ENCODE measurements at regions not wholly inside any gene's neighbourhood (a gene's known extent, or its start where the extent isn't known, plus 50 kb on each side); places are given as distances from the start of the nearest gene placed in this dataset.

DNA sequence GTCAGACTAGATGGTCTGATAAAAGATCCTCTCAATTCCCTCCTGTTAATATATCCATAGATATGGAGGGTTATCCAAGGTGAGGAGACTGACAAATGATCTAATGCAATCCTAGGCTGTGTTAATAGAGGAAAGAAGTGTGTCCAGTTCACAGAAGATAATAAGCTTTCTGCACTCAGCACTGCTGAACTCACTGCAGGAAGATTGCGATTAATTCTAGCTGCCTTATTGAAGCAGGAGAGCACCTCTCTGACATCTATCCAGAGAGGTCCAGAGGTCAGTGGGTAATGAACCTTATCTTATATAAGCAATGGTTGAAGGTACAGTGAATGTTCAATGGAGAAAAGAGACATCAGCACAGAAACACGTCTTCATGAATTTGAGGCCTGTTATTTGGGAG is 75.9 kb upstream of the SLC10A2 start (continued):
- no peak for TF ChIP-seq REST (IDR thresholded peaks at IDR 0.05; ENCODE audit: unreplicated experiment)

DNA sequence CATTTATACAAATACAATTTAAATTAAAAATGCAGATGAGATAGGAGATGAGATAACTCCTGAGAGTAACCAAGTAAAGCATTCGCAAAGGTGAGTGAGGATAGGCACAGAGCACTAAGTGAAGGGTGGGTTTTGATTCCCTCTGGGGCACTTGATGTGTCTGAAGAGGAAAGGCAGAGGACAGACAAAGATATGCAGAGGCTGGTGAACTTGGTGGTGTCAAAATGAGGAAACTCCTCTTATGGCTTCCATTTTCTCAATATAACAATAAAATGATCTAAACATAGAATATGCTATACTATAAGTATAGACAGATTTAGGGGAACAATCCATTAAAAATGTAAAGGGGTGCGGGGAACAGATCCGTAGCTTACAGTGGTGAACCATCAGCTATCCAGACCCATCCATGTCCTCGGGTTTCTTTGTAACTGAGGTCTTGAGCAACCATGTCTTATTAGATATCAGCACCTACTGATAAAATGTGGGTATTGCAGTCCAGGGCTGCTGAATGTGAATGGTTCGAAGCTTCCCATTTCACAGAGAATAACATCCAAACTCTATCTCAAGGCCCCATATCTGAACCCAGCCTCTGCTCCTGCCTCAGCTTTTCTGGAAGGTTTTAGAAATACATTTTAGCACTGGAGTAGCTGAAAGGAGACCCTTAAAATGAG is 73.9 kb upstream of the SLC10A2 start:
- Histone ChIP-seq H3K36me3 (ENCODE audit: insufficient read depth) (no peaks in the 10 kb centered on the region), H3K4me2 (no peak overlapping the region), H3K27ac (ENCODE audit: low read depth) (no peak overlapping the region), H3K27me3 (ENCODE audit: insufficient read depth) (no peaks in the 10 kb centered on the region), H2AFZ (no peak overlapping the region), H3K4me3 (no peak overlapping the region), H3K79me2 (replicated peaks; ENCODE audit: insufficient read depth) (no peaks in the 10 kb centered on the region), H3F3A (replicated peaks; ENCODE audit: low read depth) (no peaks in the 10 kb centered on the region), H3K9me2 (ENCODE audit: insufficient read depth) (no peaks in the 10 kb centered on the region), H3K4me1 (ENCODE audit: insufficient read depth) (no peaks in the 10 kb centered on the region), H4K20me1 (replicated peaks; ENCODE audit: insufficient read depth) (no peaks in the 10 kb centered on the region)
- H3K27ac Mint-ChIP-seq = no peak overlapping the region
- DNase-seq (ENCODE audit: low spot score) (peak; percentile 85), ATAC-seq (peak; percentile 92)
- no peak for TF ChIP-seq REST (IDR thresholded peaks at IDR 0.05; ENCODE audit: unreplicated experiment)
- TF ChIP-seq ZNF114 (CRISPR knock-in tag; IDR thresholded peaks at IDR 0.05) = no peak
- TF ChIP-seq, protein P1, sequence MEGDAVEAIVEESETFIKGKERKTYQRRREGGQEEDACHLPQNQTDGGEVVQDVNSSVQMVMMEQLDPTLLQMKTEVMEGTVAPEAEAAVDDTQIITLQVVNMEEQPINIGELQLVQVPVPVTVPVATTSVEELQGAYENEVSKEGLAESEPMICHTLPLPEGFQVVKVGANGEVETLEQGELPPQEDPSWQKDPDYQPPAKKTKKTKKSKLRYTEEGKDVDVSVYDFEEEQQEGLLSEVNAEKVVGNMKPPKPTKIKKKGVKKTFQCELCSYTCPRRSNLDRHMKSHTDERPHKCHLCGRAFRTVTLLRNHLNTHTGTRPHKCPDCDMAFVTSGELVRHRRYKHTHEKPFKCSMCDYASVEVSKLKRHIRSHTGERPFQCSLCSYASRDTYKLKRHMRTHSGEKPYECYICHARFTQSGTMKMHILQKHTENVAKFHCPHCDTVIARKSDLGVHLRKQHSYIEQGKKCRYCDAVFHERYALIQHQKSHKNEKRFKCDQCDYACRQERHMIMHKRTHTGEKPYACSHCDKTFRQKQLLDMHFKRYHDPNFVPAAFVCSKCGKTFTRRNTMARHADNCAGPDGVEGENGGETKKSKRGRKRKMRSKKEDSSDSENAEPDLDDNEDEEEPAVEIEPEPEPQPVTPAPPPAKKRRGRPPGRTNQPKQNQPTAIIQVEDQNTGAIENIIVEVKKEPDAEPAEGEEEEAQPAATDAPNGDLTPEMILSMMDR (conservative IDR thresholded peaks at IDR 0.05; ENCODE audit: low read depth in 2 of 2) = peak; percentile 73 to 81
- TF ChIP-seq CREB1 (CRISPR knock-in tag; IDR thresholded peaks at IDR 0.05; ENCODE audit: low read depth) = no peak
- H3K9me3 Mint-ChIP-seq = no peaks in the 10 kb centered on the region
- no peaks in the 10 kb centered on the region for H3K36me3 Mint-ChIP-seq (ENCODE audit: low read depth)
- H3K4me1 Mint-ChIP-seq = no peaks in the 10 kb centered on the region
- H3K27me3 Mint-ChIP-seq (ENCODE audit: insufficient read depth, low read depth, poor library complexity) = peaks cover 3% of the 10 kb centered on the region
- no peak overlapping the region for H3K4me3 Mint-ChIP-seq

Measured in GM23338 (cell line).